ENCODE measurements at regions not wholly inside any gene's neighbourhood (a gene's known extent, or its start where the extent isn't known, plus 50 kb on each side); places are given as distances from the start of the nearest gene placed in this dataset.

DNA sequence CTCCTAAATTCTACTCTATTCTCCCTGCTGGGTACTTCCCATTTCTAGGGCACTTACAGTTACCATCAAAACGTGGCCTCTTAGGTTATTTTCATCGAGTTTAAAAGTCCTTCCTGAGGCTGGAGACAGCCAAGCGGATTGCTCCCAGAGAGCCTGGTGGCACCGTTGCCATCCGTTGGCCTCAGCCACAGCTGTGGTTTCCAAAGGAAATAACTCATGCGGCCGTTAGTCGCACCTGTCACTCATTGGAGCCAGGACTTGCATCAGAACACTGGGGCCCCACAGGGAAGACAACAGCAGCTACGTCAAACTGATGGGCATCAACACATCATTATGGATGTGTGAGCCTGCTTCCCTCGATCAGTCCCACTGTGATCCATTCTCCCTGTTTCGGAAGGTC lies 453.4 kb downstream of the BCL11A start:
- TF ChIP-seq ELF4 (IDR thresholded peaks at IDR 0.05) (no peak), BHLHE40 (IDR thresholded peaks at IDR 0.05; ENCODE audit: borderline replicate concordance) (no peak), CTBP1 (IDR thresholded peaks at IDR 0.05; ENCODE audit: borderline replicate concordance) (no peak), NFRKB (IDR thresholded peaks at IDR 0.05) (no peak), SP1 (IDR thresholded peaks at IDR 0.05) (no peak), TARDBP (IDR thresholded peaks at IDR 0.05) (no peak)
- TF ChIP-seq, protein P1, sequence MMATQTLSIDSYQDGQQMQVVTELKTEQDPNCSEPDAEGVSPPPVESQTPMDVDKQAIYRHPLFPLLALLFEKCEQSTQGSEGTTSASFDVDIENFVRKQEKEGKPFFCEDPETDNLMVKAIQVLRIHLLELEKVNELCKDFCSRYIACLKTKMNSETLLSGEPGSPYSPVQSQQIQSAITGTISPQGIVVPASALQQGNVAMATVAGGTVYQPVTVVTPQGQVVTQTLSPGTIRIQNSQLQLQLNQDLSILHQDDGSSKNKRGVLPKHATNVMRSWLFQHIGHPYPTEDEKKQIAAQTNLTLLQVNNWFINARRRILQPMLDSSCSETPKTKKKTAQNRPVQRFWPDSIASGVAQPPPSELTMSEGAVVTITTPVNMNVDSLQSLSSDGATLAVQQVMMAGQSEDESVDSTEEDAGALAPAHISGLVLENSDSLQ (IDR thresholded peaks at IDR 0.05) = no peak

Measured in HEK293T (cell line).